HG02798 (cell line): ENCODE measurements at regions not wholly inside any gene's neighbourhood (a gene's known extent, or its start where the extent isn't known, plus 50 kb on each side); places are given as distances from the start of the nearest gene placed in this dataset.
"Not testable (repeated sequence)": the region's sequence is repeated elsewhere in the genome, so short reads cannot be mapped to it uniquely, and the experiment has no call there.

ENCODE experiments used
- ATAC-seq: cut with Tn5 transposase; IDR thresholded peaks from one replicate; pipeline ENCODE4 v1.9.1; 2021; ENCODE audit warnings: mild to moderate bottlenecking; ENCODE audit not compliant: unreplicated experiment, poor library complexity

DNA sequence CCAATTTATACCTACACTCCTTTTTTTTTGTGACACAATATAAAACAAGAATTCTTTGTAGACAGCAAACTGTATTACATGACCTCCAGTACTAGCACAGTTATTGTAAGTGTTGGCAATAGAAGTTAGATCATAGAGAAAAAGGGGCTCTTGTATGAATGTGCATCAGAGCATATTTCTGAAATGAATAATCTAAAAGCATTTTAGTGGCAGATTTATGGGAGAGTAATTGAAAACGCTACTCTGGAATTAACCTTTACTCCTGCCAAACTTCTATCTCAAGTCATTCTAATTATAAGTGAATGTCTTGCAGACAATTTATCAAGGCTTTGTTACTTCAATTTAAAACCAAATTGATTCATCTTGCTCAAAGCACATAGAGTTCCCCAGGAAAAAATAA is 968.1 kb downstream of the TAF11L14 start:
- no peak for ATAC-seq

DNA sequence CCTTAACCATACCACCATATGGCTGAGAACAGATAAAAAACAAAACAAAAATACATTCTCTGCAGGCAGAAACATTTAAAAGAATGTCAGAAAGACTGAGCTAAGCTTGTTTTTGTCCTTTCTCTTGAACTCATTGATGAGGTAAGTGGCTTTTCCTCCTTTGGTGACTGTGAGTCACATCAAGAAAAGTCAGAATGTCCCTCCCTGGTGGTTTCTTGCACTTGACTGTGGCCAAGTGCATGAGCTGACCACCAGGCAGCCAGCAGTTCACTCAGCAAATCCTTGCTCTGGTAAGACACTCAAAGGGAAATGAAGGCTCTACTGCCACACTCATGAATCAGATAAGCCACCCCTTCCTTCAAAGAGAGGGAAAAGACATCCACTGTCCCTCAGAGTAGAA is 970.9 kb downstream of the TAF11L14 start:
- ATAC-seq = no peak

DNA sequence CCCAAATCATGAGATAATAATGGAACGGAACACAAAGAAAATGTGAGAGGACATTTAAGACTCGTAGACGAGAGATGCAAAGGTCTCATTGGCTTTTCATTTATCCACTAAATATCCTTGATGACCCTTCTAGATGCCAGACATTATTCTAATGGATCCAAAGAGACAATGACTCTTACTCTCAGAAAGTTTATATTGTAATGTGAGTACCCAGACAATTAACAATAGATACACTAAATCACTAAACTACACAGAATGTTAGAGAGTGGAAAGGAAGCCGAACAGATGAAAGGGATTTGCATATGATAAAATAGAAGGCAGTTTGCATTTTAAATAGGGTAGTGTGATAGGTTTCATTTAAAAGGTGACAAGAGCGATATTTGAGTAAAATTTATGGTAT is 973.3 kb downstream of the TAF11L14 start:
- ATAC-seq = no peak

- not testable (repeated sequence) for ATAC-seq
Measured at GRCh38 chr5:18617191-18617590, 982.9 kb downstream of the TAF11L14 start.

- ATAC-seq = no peak
Measured at GRCh38 chr5:18630458-18631045, 996.3 kb downstream of the TAF11L14 start.

- ATAC-seq = no peak
Measured at GRCh38 chr5:18652404-18653215, 1018.4 kb downstream of the TAF11L14 start.

GRCh38 chr5:18653216-18653752 is 1019.0 kb downstream of the TAF11L14 start:
- peak; percentile 96 for ATAC-seq

DNA sequence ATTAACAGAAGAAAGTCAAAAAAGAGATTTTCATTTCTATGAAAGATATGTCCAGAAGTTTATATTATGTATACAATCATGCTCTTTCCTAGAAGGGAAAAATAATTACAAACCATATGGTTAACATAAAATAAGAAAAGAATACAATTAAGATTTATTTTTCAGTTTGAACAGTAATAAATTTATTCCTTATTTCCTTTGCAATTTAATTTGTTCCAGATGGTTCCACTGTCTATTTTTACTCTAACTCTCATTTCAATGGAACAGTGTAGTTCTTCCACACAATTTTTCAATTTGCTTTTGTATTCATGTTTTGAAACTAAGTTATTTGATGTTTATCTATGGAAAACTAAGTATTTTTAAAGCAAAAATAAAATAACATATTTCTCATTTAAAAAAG is 1026.3 kb downstream of the TAF11L14 start:
- ATAC-seq = no peak

DNA sequence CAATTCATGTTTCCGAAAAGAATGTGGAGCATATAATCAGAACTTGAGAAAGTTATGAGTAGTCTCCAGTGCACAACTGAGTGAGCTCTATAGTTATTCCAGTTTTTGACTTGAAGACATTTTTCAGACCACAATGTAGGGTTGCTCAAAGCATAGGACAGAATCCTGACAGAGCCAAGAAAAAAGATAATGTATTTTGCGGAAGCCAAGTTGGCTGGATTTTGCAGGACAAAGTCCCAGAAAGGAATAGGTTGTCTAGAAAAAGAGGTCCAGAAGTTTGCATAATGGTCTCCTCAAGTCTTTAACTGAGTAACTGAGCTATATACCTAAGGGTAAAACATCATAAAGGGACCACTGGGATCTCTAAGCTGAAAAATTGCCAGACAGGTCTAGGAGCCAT is 1028.0 kb downstream of the TAF11L14 start:
- no peak for ATAC-seq

DNA sequence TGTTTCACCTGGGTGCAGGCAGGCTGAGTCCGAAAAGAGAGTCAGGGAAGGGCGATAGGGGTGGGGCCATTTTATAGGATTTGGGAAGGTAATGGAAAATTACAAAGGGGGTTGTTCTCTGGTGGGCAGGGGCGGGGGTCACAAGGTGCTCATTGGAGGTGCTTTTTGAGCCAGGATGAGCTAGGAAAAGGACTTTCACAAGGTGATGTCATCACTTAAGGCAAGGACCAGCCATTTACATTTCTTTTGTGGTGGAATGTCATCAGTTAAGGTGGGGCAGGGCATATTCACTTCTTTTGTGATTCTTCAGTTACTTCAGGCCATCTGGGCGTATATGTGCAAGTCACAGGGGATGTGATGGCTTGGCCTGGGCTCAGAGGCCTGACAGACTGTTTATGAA is 1040.0 kb downstream of the TAF11L14 start:
- not testable (repeated sequence) for ATAC-seq

GRCh38 chr5:18675041-18675440 is 1040.8 kb downstream of the TAF11L14 start:
- no peak for ATAC-seq

- ATAC-seq = no peak
Measured at GRCh38 chr5:18686253-18686652, 1052.0 kb downstream of the TAF11L14 start.

- no peak for ATAC-seq
Measured at GRCh38 chr5:18687429-18687828, 1053.2 kb downstream of the TAF11L14 start.

DNA sequence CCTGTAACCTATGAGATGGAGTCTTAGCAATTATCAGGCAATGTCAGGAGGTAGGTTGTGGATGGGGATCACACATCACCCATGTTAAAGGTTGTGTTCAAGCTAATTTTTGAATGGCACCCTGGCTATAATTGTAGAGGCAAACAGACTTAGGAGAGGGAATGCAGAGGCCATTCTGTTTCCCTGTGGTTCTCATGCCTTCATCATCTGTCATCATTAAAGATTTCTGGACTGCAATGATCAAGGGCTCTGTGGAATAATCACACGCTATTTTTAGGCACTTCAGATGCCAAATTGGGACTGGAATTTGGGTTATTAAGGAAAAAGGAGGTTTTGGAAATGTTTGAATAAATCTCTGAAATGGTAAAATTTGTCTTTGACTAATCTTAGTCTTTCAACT is 1065.4 kb downstream of the TAF11L14 start:
- ATAC-seq = no peak

- ATAC-seq = no peak
Measured at GRCh38 chr5:18702821-18703220, 1068.6 kb downstream of the TAF11L14 start.

- no peak for ATAC-seq
Measured at GRCh38 chr5:18712936-18713485, 1078.8 kb downstream of the TAF11L14 start.

DNA sequence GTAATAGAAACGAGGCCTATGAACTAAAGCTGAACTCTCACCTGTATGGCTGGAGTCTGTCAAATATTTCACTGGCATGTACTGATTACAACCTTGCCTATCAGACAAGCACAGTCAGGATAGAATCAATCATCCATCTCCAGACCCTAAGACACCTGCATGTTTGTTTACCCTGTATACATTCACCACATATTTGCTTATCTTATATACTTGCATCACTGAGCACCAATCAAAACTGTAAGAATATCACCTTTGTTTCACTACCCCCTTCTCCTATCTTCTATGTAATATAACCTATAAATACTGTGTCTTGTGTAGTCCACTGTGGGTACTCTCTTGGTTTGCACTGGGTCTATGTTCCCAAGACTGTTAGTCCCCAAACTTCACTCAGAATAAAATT is 1085.7 kb downstream of the TAF11L14 start:
- ATAC-seq = no peak

- no peak for ATAC-seq
Measured at GRCh38 chr5:18732556-18733479, 1098.6 kb downstream of the TAF11L14 start.

DNA sequence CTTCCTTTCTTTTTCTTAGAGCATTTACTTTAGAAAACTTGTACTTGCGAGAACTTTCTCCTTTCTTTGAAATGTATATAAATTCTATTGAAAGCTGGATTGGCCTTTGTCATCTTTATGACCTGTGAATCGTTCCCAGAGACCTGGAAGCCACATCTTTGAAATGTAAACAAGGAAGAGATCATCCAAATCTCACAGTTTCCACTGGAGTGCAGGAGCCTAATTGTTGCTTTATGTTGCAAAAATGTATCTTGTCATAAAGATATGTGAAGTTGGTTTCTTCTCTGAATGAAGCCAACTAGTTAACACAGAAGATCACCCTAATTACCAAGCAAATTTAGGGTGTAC is 1101.8 kb downstream of the TAF11L14 start:
- no peak for ATAC-seq

DNA sequence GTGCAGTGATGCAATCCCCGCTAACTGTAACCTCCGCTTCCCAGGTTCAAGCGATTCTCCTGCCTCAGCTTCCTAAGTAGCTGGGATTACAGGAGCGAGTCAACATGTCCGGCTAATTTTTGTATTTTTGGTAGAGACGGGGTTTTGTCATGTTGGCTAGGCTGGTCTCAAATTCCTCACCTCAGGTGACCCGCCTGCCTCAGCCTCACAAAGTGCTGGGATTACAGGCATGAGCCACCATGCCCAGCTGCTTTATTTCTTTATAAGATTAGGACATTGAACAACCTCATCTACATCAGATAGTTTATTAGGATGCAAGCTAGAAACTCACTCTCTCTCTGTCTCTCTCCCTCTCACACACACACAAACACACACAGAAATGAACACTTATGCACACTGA is 1102.5 kb downstream of the TAF11L14 start:
- not testable (repeated sequence) for ATAC-seq
